ENCODE measurements at regions not wholly inside any gene's neighbourhood (a gene's known extent, or its start where the extent isn't known, plus 50 kb on each side); places are given as distances from the start of the nearest gene placed in this dataset.

GRCh38 chr2:122500316-122501105 is 745.1 kb downstream of the TSN start:
- ATAC-seq (ENCODE audit: insufficient read depth, low FRiP score), result no peak
- no peaks in the 10 kb centered on the region for H3K36me3 ChIP-seq (ENCODE audit: control insufficient read depth in 4 of 4, insufficient read depth in 4 of 4, low read length in 4 of 4)
- H3K4me3 ChIP-seq, result no peak overlapping the region
- 88 to 96% methylated on average over 1 of the region's 1 CpG for WGBS, 2 donors
- DNase-seq, result no peak
- no peak for TF ChIP-seq CTCF (IDR thresholded peaks at IDR 0.05; ENCODE audit: control extremely low read depth, extremely low read depth)
- no peak overlapping the region for H3K27ac ChIP-seq (ENCODE audit: low read depth in 1 of 2, low read length in 1 of 2)
- peaks cover 0 to 10% (median 0%) of the 10 kb centered on the region in 5 donors for H3K4me1 ChIP-seq (ENCODE audit: control insufficient read depth in 5 of 5, insufficient read depth in 5 of 5, low read length in 5 of 5)
- H3K27me3 ChIP-seq (ENCODE audit: control insufficient read depth in 3 of 3, insufficient read depth in 3 of 3, low read length in 2 of 3), result no peaks in the 10 kb centered on the region
- H3K9ac ChIP-seq (ENCODE audit: insufficient read depth in 1 of 2, low read length in 2 of 2), result no peak overlapping the region
- H3K9me3 ChIP-seq (ENCODE audit: control insufficient read depth in 4 of 4, insufficient read depth in 3 of 4, low read length in 3 of 4), result no peaks in the 10 kb centered on the region

- Histone ChIP-seq H3K9ac (ENCODE audit: insufficient read depth in 1 of 2, low read length in 2 of 2) (no peak overlapping the region), H3K36me3 (ENCODE audit: control insufficient read depth in 4 of 4, insufficient read depth in 4 of 4, low read length in 4 of 4) (no peaks in the 10 kb centered on the region), H3K27ac (ENCODE audit: low read depth in 1 of 2, low read length in 1 of 2) (no peak overlapping the region), H3K9me3 (ENCODE audit: control insufficient read depth in 4 of 4, insufficient read depth in 3 of 4, low read length in 3 of 4) (no peaks in the 10 kb centered on the region), H3K4me1 (ENCODE audit: control insufficient read depth in 5 of 5, insufficient read depth in 5 of 5, low read length in 5 of 5) (peaks cover 0 to 12% (median 0%) of the 10 kb centered on the region in 5 donors), H3K4me3 (no peak overlapping the region), H3K27me3 (ENCODE audit: control insufficient read depth in 3 of 3, insufficient read depth in 3 of 3, low read length in 2 of 3) (no peaks in the 10 kb centered on the region)
- no peak for ATAC-seq (ENCODE audit: insufficient read depth, low FRiP score)
- DNase-seq, result no peak
- no peak for TF ChIP-seq CTCF (IDR thresholded peaks at IDR 0.05; ENCODE audit: control extremely low read depth, extremely low read depth)
- WGBS, 2 donors, result 87 to 95% methylated on average over 3 of the region's 3 CpGs
Observed at GRCh38 chr2:122506620-122507019, 751.2 kb downstream of the TSN start.

- no peak for ATAC-seq (ENCODE audit: insufficient read depth, low FRiP score)
- WGBS, 2 donors, result 53 to 56% methylated on average over 1 of the region's 1 CpG
- Histone ChIP-seq H3K9me3 (ENCODE audit: control insufficient read depth in 4 of 4, insufficient read depth in 3 of 4, low read length in 3 of 4) (no peaks in the 10 kb centered on the region), H3K9ac (ENCODE audit: insufficient read depth in 1 of 2, low read length in 2 of 2) (no peak overlapping the region), H3K4me1 (ENCODE audit: control insufficient read depth in 5 of 5, insufficient read depth in 5 of 5, low read length in 5 of 5) (peaks cover 0 to 12% (median 0%) of the 10 kb centered on the region in 5 donors), H3K27ac (ENCODE audit: low read depth in 1 of 2, low read length in 1 of 2) (no peak overlapping the region), H3K4me3 (no peak overlapping the region), H3K36me3 (ENCODE audit: control insufficient read depth in 4 of 4, insufficient read depth in 4 of 4, low read length in 4 of 4) (no peaks in the 10 kb centered on the region), H3K27me3 (ENCODE audit: control insufficient read depth in 3 of 3, insufficient read depth in 3 of 3, low read length in 2 of 3) (no peaks in the 10 kb centered on the region)
- DNase-seq, result no peak
- no peak for TF ChIP-seq CTCF (IDR thresholded peaks at IDR 0.05; ENCODE audit: control extremely low read depth, extremely low read depth)
Observed at GRCh38 chr2:122507261-122507660, 751.8 kb downstream of the TSN start.
